ENCODE measurements at regions not wholly inside any gene's neighbourhood (a gene's known extent, or its start where the extent isn't known, plus 50 kb on each side); places are given as distances from the start of the nearest gene placed in this dataset.
A peak's percentile ranks its signal among the peaks of the same experiment; 100 is the strongest.

- no peak for DNase-seq
- no peak overlapping the region for H3K27ac ChIP-seq (ENCODE audit: low read depth in 1 of 2, low read length in 2 of 2)
- intact Hi-C loops (cut with micrococcal nuclease): no loop called here
- Mint-ChIP-seq H3K4me3 (no peak overlapping the region), H3K4me1 (peaks cover 3% of the 10 kb centered on the region), H3K27ac (no peak overlapping the region), H3K9me3 (peaks cover 0 to 3% (median 0%) of the 10 kb centered on the region in 7 donors), H3K27me3 (ENCODE audit: low read depth in 3 of 3) (peaks cover 0 to 7% (median 2%) of the 10 kb centered on the region in 3 donors), H3K36me3 (no peaks in the 10 kb centered on the region)
- no peaks in the 10 kb centered on the region for H3K79me2 ChIP-seq (ENCODE audit: insufficient read depth, low read length)
- H4K20me1 ChIP-seq (ENCODE audit: insufficient read depth, low read length): no peaks in the 10 kb centered on the region
- H3K4me1 ChIP-seq (ENCODE audit: control insufficient read depth in 1 of 2, insufficient read depth in 2 of 2, low read length in 2 of 2): peaks cover 0 to 5% of the 10 kb centered on the region in 2 donors
- no CpG with 5 or more reads among the region's 2 CpGs for WGBS (ENCODE audit: insufficient coverage)
- H3K4me2 ChIP-seq (replicated peaks; ENCODE audit: extremely low read depth, low read length, poor library complexity, severe bottlenecking): no peak overlapping the region
- TF ChIP-seq, protein P1, sequence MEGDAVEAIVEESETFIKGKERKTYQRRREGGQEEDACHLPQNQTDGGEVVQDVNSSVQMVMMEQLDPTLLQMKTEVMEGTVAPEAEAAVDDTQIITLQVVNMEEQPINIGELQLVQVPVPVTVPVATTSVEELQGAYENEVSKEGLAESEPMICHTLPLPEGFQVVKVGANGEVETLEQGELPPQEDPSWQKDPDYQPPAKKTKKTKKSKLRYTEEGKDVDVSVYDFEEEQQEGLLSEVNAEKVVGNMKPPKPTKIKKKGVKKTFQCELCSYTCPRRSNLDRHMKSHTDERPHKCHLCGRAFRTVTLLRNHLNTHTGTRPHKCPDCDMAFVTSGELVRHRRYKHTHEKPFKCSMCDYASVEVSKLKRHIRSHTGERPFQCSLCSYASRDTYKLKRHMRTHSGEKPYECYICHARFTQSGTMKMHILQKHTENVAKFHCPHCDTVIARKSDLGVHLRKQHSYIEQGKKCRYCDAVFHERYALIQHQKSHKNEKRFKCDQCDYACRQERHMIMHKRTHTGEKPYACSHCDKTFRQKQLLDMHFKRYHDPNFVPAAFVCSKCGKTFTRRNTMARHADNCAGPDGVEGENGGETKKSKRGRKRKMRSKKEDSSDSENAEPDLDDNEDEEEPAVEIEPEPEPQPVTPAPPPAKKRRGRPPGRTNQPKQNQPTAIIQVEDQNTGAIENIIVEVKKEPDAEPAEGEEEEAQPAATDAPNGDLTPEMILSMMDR (IDR thresholded peaks at IDR 0.05): no peak
- H3K9ac ChIP-seq (ENCODE audit: insufficient read depth, low read length, poor library complexity, severe bottlenecking): no peak overlapping the region
- no peaks in the 10 kb centered on the region for H3K27me3 ChIP-seq (ENCODE audit: control insufficient read depth in 2 of 2, insufficient read depth in 2 of 2, low read length in 2 of 2)
- no peak overlapping the region for H3K4me3 ChIP-seq (replicated peaks in 1 of 3; ENCODE audit: low read depth in 2 of 3, low read length in 3 of 3)
- no peak overlapping the region for H2AFZ ChIP-seq (ENCODE audit: insufficient read depth, low read depth, low read length, poor library complexity, severe bottlenecking)
- H3K36me3 ChIP-seq (replicated peaks in 1 of 2; ENCODE audit: control insufficient read depth in 1 of 2, insufficient read depth in 2 of 2, low read length in 2 of 2): no peaks in the 10 kb centered on the region
- no peaks in the 10 kb centered on the region for H3K9me3 ChIP-seq (replicated peaks in 1 of 2; ENCODE audit: control insufficient read depth in 1 of 2, insufficient read depth in 1 of 2, low read length in 2 of 2)
Observed at GRCh38 chr6:105941621-105942412, 144.3 kb upstream of the PRDM1 start.

DNA sequence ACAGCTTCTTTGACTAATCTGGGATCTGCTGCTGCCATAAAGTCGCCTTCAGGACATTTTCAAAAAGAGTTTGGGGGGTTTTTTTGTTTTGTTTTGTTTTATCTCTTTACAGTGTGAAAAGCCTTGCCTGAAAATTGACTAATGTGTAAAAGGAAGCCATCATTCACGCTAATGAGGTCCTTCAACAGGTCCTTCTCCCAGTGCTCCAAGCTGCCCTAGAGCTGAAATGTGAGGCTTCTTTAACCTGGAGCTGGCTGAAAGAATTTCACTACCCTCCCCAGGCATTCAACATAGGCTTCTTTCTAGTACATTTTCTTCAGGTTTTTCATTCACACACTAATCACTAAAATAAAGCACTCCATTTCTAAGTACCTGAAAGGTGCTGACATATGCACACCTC is 145.1 kb upstream of the PRDM1 start:
- Mint-ChIP-seq H3K4me3 (no peak overlapping the region), H3K27ac (no peak overlapping the region), H3K36me3 (no peaks in the 10 kb centered on the region), H3K27me3 (ENCODE audit: low read depth in 3 of 3) (peaks cover 0 to 5% (median 2%) of the 10 kb centered on the region in 3 donors), H3K4me1 (peaks cover 5% of the 10 kb centered on the region), H3K9me3 (peaks cover 0 to 3% (median 0%) of the 10 kb centered on the region in 7 donors)
- peak overlapping the region; percentile 14 for H2AFZ ChIP-seq (ENCODE audit: insufficient read depth, low read depth, low read length, poor library complexity, severe bottlenecking)
- no peak overlapping the region for H3K27ac ChIP-seq (ENCODE audit: low read depth in 1 of 2, low read length in 2 of 2)
- H3K9ac ChIP-seq (ENCODE audit: insufficient read depth, low read length, poor library complexity, severe bottlenecking): no peak overlapping the region
- no peak for DNase-seq
- H3K4me3 ChIP-seq (replicated peaks in 1 of 3; ENCODE audit: low read depth in 2 of 3, low read length in 3 of 3): no peak overlapping the region
- H4K20me1 ChIP-seq (ENCODE audit: insufficient read depth, low read length): no peaks in the 10 kb centered on the region
- no peaks in the 10 kb centered on the region for H3K27me3 ChIP-seq (ENCODE audit: control insufficient read depth in 2 of 2, insufficient read depth in 2 of 2, low read length in 2 of 2)
- intact Hi-C loops (cut with micrococcal nuclease): no loop called here
- no peaks in the 10 kb centered on the region for H3K79me2 ChIP-seq (ENCODE audit: insufficient read depth, low read length)
- H3K4me2 ChIP-seq (replicated peaks; ENCODE audit: extremely low read depth, low read length, poor library complexity, severe bottlenecking): no peak overlapping the region
- no peaks in the 10 kb centered on the region for H3K36me3 ChIP-seq (replicated peaks in 1 of 2; ENCODE audit: control insufficient read depth in 1 of 2, insufficient read depth in 2 of 2, low read length in 2 of 2)
- H3K4me1 ChIP-seq (ENCODE audit: control insufficient read depth in 1 of 2, insufficient read depth in 2 of 2, low read length in 2 of 2): peaks cover 2 to 8% of the 10 kb centered on the region in 2 donors
- no peaks in the 10 kb centered on the region for H3K9me3 ChIP-seq (replicated peaks in 1 of 2; ENCODE audit: control insufficient read depth in 1 of 2, insufficient read depth in 1 of 2, low read length in 2 of 2)
- WGBS (ENCODE audit: insufficient coverage): no CpG with 5 or more reads among the region's 2 CpGs
- TF ChIP-seq, protein P1 (IDR thresholded peaks at IDR 0.05): no peak
